ENCODE measurements at regions not wholly inside any gene's neighbourhood (a gene's known extent, or its start where the extent isn't known, plus 50 kb on each side); places are given as distances from the start of the nearest gene placed in this dataset.

DNA sequence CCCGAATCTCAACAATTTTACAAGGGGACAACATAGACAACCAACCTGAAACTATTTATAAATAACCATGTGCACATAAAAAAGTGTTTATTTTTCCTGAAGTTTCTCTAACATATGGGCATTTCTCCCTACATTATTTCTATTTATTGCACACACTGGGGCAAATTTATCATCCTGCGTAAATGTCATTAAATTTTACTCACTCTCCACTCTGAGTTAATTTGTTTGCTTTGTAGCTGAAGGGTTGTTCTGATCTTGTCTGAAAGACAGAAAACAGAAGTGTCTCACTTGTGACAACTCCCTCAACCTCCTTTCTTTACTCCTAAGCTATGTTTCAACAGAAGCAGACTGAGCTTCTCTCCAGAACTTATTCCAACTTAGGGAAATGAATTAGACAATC lies 194.2 kb downstream of the HIPK3 start:
- Histone ChIP-seq H2AFZ (no peak overlapping the region), H3K4me3 (no peak overlapping the region), H3K4me1 (ENCODE audit: insufficient read depth) (peaks cover 7% of the 10 kb centered on the region), H4K20me1 (ENCODE audit: insufficient read depth, poor library complexity, severe bottlenecking) (no peaks in the 10 kb centered on the region), H3K79me2 (no peaks in the 10 kb centered on the region), H3K9me2 (replicated peaks; ENCODE audit: insufficient read depth) (no peaks in the 10 kb centered on the region), H3K27me3 (no peaks in the 10 kb centered on the region), H3K4me2 (no peak overlapping the region), H3K36me3 (replicated peaks; ENCODE audit: insufficient read depth, low read depth) (no peaks in the 10 kb centered on the region), H3K27ac (peak overlapping the region; percentile 20), H3K9me3 (ENCODE audit: low read depth) (no peaks in the 10 kb centered on the region)
- 44% methylated on average over 2 of the region's 2 CpGs for WGBS (ENCODE audit: low lambda C conversion rate, missing lambda C conversion rate)
- TF ChIP-seq, protein P1, sequence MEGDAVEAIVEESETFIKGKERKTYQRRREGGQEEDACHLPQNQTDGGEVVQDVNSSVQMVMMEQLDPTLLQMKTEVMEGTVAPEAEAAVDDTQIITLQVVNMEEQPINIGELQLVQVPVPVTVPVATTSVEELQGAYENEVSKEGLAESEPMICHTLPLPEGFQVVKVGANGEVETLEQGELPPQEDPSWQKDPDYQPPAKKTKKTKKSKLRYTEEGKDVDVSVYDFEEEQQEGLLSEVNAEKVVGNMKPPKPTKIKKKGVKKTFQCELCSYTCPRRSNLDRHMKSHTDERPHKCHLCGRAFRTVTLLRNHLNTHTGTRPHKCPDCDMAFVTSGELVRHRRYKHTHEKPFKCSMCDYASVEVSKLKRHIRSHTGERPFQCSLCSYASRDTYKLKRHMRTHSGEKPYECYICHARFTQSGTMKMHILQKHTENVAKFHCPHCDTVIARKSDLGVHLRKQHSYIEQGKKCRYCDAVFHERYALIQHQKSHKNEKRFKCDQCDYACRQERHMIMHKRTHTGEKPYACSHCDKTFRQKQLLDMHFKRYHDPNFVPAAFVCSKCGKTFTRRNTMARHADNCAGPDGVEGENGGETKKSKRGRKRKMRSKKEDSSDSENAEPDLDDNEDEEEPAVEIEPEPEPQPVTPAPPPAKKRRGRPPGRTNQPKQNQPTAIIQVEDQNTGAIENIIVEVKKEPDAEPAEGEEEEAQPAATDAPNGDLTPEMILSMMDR (IDR thresholded peaks at IDR 0.05; ENCODE audit: poor library complexity): no peak
- TF ChIP-seq EZH2 (IDR thresholded peaks at IDR 0.05; ENCODE audit: borderline replicate concordance): no peak
- TF ChIP-seq EZH2phosphoT487 (IDR thresholded peaks at IDR 0.05; ENCODE audit: low read depth, severe bottlenecking, unreplicated experiment): no peak
- no peak for DNase-seq (ENCODE audit: low spot score)

GRCh38 chr11:33449798-33450197 lies 192.6 kb downstream of the HIPK3 start:
- no peak overlapping the region for H3K4me3 ChIP-seq
- 67% methylated on average over 3 of the region's 3 CpGs for WGBS (ENCODE audit: low lambda C conversion rate, missing lambda C conversion rate)
- no peak overlapping the region for H3K4me2 ChIP-seq
- no peak overlapping the region for H2AFZ ChIP-seq
- no peaks in the 10 kb centered on the region for H3K27me3 ChIP-seq
- no peak overlapping the region for H3K27ac ChIP-seq
- H3K9me3 ChIP-seq (ENCODE audit: low read depth): no peaks in the 10 kb centered on the region
- H3K9me2 ChIP-seq (replicated peaks; ENCODE audit: insufficient read depth): no peaks in the 10 kb centered on the region
- H3K4me1 ChIP-seq (ENCODE audit: insufficient read depth): peaks cover 7% of the 10 kb centered on the region
- no peaks in the 10 kb centered on the region for H4K20me1 ChIP-seq (ENCODE audit: insufficient read depth, poor library complexity, severe bottlenecking)
- peak; percentile 25 for DNase-seq (ENCODE audit: low spot score)
- no peaks in the 10 kb centered on the region for H3K36me3 ChIP-seq (replicated peaks; ENCODE audit: insufficient read depth, low read depth)
- no peaks in the 10 kb centered on the region for H3K79me2 ChIP-seq
- TF ChIP-seq EZH2 (IDR thresholded peaks at IDR 0.05; ENCODE audit: borderline replicate concordance): no peak
- no peak for TF ChIP-seq EZH2phosphoT487 (IDR thresholded peaks at IDR 0.05; ENCODE audit: low read depth, severe bottlenecking, unreplicated experiment)
- TF ChIP-seq, protein P1 (IDR thresholded peaks at IDR 0.05; ENCODE audit: poor library complexity): no peak

DNA sequence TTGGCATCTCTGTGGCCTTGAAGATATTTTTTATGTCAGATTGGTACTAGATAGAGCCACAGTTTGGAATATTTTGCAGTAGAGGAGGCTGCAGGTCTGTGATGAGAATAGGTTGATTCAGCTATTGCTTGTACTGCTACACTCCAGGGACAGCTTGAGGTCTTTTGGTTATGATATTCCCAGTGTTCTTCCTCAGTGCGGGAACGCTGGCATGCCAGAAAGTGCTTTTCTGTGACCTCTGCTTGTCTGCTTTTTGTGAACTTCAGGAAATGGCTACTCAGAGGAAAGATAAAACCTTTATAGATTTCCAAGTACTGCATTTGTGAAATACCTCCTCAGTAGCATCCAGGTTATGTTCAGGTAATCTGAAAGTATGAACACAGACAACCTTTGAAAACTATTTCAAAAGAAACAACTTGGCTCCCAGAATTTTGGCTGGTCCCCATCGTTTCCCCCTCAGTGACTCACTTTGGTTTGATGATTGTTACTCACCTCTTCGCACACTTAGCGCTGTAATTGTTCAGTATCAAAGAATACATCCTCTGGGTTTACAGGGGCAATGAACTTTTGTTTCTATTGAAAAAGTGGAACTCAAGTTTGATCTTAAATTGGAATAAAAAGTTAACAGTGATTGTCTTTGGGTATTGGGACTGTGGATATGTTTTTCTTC lies 191.4 kb downstream of the HIPK3 start:
- Histone ChIP-seq H3K79me2 (no peaks in the 10 kb centered on the region), H3K36me3 (replicated peaks; ENCODE audit: insufficient read depth, low read depth) (no peaks in the 10 kb centered on the region), H3K9me3 (ENCODE audit: low read depth) (no peaks in the 10 kb centered on the region), H3K4me1 (ENCODE audit: insufficient read depth) (peaks cover 7% of the 10 kb centered on the region), H3K9me2 (replicated peaks; ENCODE audit: insufficient read depth) (no peaks in the 10 kb centered on the region), H3K4me3 (no peak overlapping the region), H3K4me2 (no peak overlapping the region), H3K27me3 (no peaks in the 10 kb centered on the region), H2AFZ (no peak overlapping the region), H4K20me1 (ENCODE audit: insufficient read depth, poor library complexity, severe bottlenecking) (no peaks in the 10 kb centered on the region), H3K27ac (no peak overlapping the region)
- WGBS (ENCODE audit: low lambda C conversion rate, missing lambda C conversion rate): 74% methylated on average over 5 of the region's 5 CpGs
- no peak for DNase-seq (ENCODE audit: low spot score)
- TF ChIP-seq, protein P1 (IDR thresholded peaks at IDR 0.05; ENCODE audit: poor library complexity): no peak

- no peaks in the 10 kb centered on the region for H3K9me3 ChIP-seq (ENCODE audit: low read depth)
- no peaks in the 10 kb centered on the region for H4K20me1 ChIP-seq (ENCODE audit: insufficient read depth, poor library complexity, severe bottlenecking)
- no peaks in the 10 kb centered on the region for H3K9me2 ChIP-seq (replicated peaks; ENCODE audit: insufficient read depth)
- no peak for DNase-seq (ENCODE audit: low spot score)
- no peak overlapping the region for H3K27ac ChIP-seq
- no peak for TF ChIP-seq EZH2phosphoT487 (IDR thresholded peaks at IDR 0.05; ENCODE audit: low read depth, severe bottlenecking, unreplicated experiment)
- TF ChIP-seq, protein P1 (IDR thresholded peaks at IDR 0.05; ENCODE audit: poor library complexity): no peak
- no peak for TF ChIP-seq EZH2 (IDR thresholded peaks at IDR 0.05; ENCODE audit: borderline replicate concordance)
- no peak overlapping the region for H2AFZ ChIP-seq
- H3K36me3 ChIP-seq (replicated peaks; ENCODE audit: insufficient read depth, low read depth): no peaks in the 10 kb centered on the region
- no peak overlapping the region for H3K4me2 ChIP-seq
- no peaks in the 10 kb centered on the region for H3K27me3 ChIP-seq
- no peak overlapping the region for H3K4me3 ChIP-seq
- H3K79me2 ChIP-seq: no peaks in the 10 kb centered on the region
- WGBS (ENCODE audit: low lambda C conversion rate, missing lambda C conversion rate): 38% methylated on average over 1 of the region's 1 CpG
- H3K4me1 ChIP-seq (ENCODE audit: insufficient read depth): no peaks in the 10 kb centered on the region
Measured at GRCh38 chr11:33445761-33446161, 188.6 kb downstream of the HIPK3 start.

All from hepatocyte (in vitro differentiated cells).